PC-3 (cell line): ENCODE measurements at regions not wholly inside any gene's neighbourhood (a gene's known extent, or its start where the extent isn't known, plus 50 kb on each side); places are given as distances from the start of the nearest gene placed in this dataset.

Source experiments
- ATAC-seq: fragments of 200-7000 bp; cut with Tn5 transposase; 2 replicates; pipeline ENCODE4 v1.9.1; 2020; ENCODE audit warnings: mild to moderate bottlenecking, moderate library complexity
- BruUV-seq: library from RNA; stranded (reverse); fragments of 400-500 nt; replicated peaks from 2 replicates; lab custom pipeline; 2021; lab: Mats Ljungman, UMichigan
- CTCF ChIA-PET: fragments of 300-600 bp; sonication (Branson Sonifier 250); formaldehyde crosslinking; loops from one replicate; lab custom pipeline; 2022; ENCODE audit warnings: antibody characterized with exemption; lab: Charles Lee
- POLR2A ChIA-PET: fragments of 300-600 bp; sonication (Branson Sonifier 250); formaldehyde crosslinking; loops from one replicate; lab custom pipeline; 2022; ENCODE audit warnings: antibody characterized with exemption; ENCODE audit not compliant: unreplicated experiment; lab: Charles Lee
- DNase-seq: peaks from one replicate; pipeline ENCODE4 v3.0.0-alpha.2; 2015
- H2AFZ ChIP-seq: fragments of 300-600 bp; sonication (generic); 2 replicates; pipeline ENCODE4 v1.6.0; 2016; ENCODE audit warnings: antibody characterized with exemption, low read length
- H3F3A ChIP-seq: fragments of 300-600 bp; sonication (generic); one replicate; pipeline ENCODE4 v1.6.0; 2017; ENCODE audit warnings: antibody characterized with exemption, low read length, control low read depth, mild to moderate bottlenecking; ENCODE audit not compliant: unreplicated experiment
- H3K27ac ChIP-seq: fragments of 300-600 bp; sonication (generic); 2 replicates; pipeline ENCODE4 v1.5.1; 2016; ENCODE audit warnings: mild to moderate bottlenecking, low read length
- H3K27me3 ChIP-seq: fragments of 300-600 bp; sonication (generic); 2 replicates; pipeline ENCODE4 v1.6.1; 2016; ENCODE audit warnings: low read length, mixed read lengths
- H3K36me3 ChIP-seq: fragments of 300-600 bp; sonication (generic); 2 replicates; pipeline ENCODE4 v1.6.1; 2016; ENCODE audit warnings: low read depth, mixed run types, low read length, mixed read lengths
- H3K4me1 ChIP-seq: fragments of 300-600 bp; sonication (generic); 2 replicates; pipeline ENCODE4 v1.5.1; 2016; ENCODE audit warnings: low read length; ENCODE audit not compliant: insufficient read depth
- H3K4me2 ChIP-seq: fragments of 300-600 bp; sonication (generic); 2 replicates; pipeline ENCODE4 v1.6.0; 2016; ENCODE audit warnings: low read length
- H3K4me3 ChIP-seq: fragments of 300-600 bp; sonication (generic); 2 replicates; pipeline ENCODE4 v1.5.1; 2016; ENCODE audit warnings: mild to moderate bottlenecking, low read length, mixed read lengths
- H3K79me2 ChIP-seq: fragments of 300-600 bp; sonication (generic); 2 replicates; pipeline ENCODE4 v1.6.1; 2017; ENCODE audit warnings: low read length, mixed read lengths
- H3K9ac ChIP-seq: fragments of 300-600 bp; sonication (generic); 2 replicates; pipeline ENCODE4 v1.6.0; 2016; ENCODE audit warnings: mild to moderate bottlenecking, low read length
- H3K9me2 ChIP-seq: fragments of 300-600 bp; sonication (generic); replicated peaks from 2 replicates; pipeline ENCODE4 v1.6.1; 2016; ENCODE audit warnings: mixed run types, low read length, mixed read lengths
- H3K9me3 ChIP-seq: fragments of 300-600 bp; sonication (generic); 2 replicates; pipeline ENCODE4 v1.6.1; 2016; ENCODE audit warnings: low read length, mixed read lengths
- H4K20me1 ChIP-seq: fragments of 300-600 bp; sonication (generic); 2 replicates; pipeline ENCODE4 v1.6.1; 2016; ENCODE audit warnings: low read length, mixed read lengths
- EZH2 ChIP-seq: fragments of 300-600 bp; sonication (generic); IDR thresholded peaks from one replicate; pipeline ENCODE4 v1.6.1; 2017; ENCODE audit warnings: antibody characterized with exemption, mild to moderate bottlenecking, low read length; ENCODE audit not compliant: unreplicated experiment
- EZH2phosphoT487 ChIP-seq: fragments of 300-600 bp; sonication (generic); IDR thresholded peaks from 2 replicates; pipeline ENCODE4 v1.6.1; 2018; ENCODE audit warnings: mild to moderate bottlenecking, antibody characterized with exemption, low read length, borderline replicate concordance
- intact Hi-C: fragments of 100-400 bp; cut with micrococcal nuclease; formaldehyde crosslinking; loops from 2 replicates; pipeline ENCODE4 v1.9.0; 2023
- TF ChIP-seq, protein P1 (sequence below): fragments of 300-600 bp; sonication (generic); conservative IDR thresholded peaks from 2 replicates; pipeline ENCODE4 v1.5.1; 2017; ENCODE audit warnings: antibody characterized with exemption, low read depth, mild to moderate bottlenecking, low read length

DNA sequence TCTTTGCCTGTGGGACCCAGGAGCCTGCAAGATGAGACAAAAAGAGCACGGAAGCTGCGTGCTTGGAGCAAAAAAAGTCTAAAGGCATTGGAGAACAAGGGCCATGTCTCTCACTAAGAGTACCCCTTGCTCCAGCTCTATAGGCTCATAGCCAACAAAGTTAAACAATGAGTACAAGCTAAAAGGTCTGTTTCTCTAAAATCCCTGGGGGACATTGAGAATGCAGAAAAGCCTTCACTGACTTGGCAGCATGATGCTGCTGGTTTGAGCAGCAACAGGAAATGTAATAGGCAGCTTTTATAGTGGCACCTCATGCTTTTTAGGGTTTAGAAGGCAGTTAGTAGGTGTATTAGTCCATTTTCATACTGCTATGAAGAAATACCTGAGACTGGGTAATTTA lies 287.5 kb downstream of the SMARCA2 start:
- H3K27ac ChIP-seq: no peak overlapping the region
- H3F3A ChIP-seq: no peaks in the 10 kb centered on the region
- ChIA-PET CTCF (no interaction called here), POLR2A (no interaction called here)
- H4K20me1 ChIP-seq: no peaks in the 10 kb centered on the region
- TF ChIP-seq EZH2phosphoT487: no peak
- TF ChIP-seq, protein P1, sequence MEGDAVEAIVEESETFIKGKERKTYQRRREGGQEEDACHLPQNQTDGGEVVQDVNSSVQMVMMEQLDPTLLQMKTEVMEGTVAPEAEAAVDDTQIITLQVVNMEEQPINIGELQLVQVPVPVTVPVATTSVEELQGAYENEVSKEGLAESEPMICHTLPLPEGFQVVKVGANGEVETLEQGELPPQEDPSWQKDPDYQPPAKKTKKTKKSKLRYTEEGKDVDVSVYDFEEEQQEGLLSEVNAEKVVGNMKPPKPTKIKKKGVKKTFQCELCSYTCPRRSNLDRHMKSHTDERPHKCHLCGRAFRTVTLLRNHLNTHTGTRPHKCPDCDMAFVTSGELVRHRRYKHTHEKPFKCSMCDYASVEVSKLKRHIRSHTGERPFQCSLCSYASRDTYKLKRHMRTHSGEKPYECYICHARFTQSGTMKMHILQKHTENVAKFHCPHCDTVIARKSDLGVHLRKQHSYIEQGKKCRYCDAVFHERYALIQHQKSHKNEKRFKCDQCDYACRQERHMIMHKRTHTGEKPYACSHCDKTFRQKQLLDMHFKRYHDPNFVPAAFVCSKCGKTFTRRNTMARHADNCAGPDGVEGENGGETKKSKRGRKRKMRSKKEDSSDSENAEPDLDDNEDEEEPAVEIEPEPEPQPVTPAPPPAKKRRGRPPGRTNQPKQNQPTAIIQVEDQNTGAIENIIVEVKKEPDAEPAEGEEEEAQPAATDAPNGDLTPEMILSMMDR: no peak
- no peak for TF ChIP-seq EZH2
- H2AFZ ChIP-seq: no peak overlapping the region
- H3K9ac ChIP-seq: no peak overlapping the region
- BruUV-seq: no TSS peak
- no peaks in the 10 kb centered on the region for H3K9me2 ChIP-seq
- H3K9me3 ChIP-seq: no peaks in the 10 kb centered on the region
- DNase-seq: no peak
- H3K4me3 ChIP-seq: no peak overlapping the region
- no peaks in the 10 kb centered on the region for H3K36me3 ChIP-seq
- no peak for ATAC-seq
- intact Hi-C loops: no loop called here
- H3K79me2 ChIP-seq: no peaks in the 10 kb centered on the region
- no peak overlapping the region for H3K4me2 ChIP-seq
- H3K4me1 ChIP-seq: no peaks in the 10 kb centered on the region
- H3K27me3 ChIP-seq: no peaks in the 10 kb centered on the region

DNA sequence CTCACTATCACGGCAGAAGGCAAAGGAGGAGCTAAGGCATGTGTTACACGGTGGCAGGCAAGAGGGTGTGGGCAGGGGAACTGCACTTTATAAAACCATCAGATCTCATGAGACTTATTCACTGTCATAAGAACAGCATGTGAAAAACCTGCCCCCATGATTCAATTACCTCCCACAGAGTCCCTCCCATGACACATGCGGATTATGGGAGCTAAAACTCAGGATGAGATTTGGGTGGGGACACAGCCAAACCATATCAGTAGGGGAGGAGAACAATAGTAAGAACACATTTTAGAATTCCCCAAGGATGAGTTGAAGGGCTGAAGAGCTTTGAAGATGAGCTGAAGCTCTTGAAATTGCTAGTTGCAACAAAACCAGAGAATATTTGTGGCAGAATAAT lies 287.9 kb downstream of the SMARCA2 start:
- H3K79me2 ChIP-seq: no peaks in the 10 kb centered on the region
- no peaks in the 10 kb centered on the region for H3K27me3 ChIP-seq
- POLR2A ChIA-PET: no interaction called here
- ATAC-seq (no peak), DNase-seq (no peak)
- BruUV-seq: no TSS peak
- no peak overlapping the region for H2AFZ ChIP-seq
- H3K4me2 ChIP-seq: no peak overlapping the region
- CTCF ChIA-PET: no interaction called here
- H3K9me2 ChIP-seq: no peaks in the 10 kb centered on the region
- H3K27ac ChIP-seq: no peak overlapping the region
- H3K4me3 ChIP-seq: no peak overlapping the region
- no peaks in the 10 kb centered on the region for H3K36me3 ChIP-seq
- TF ChIP-seq, protein P1: no peak
- TF ChIP-seq EZH2phosphoT487 (no peak), EZH2 (no peak)
- H3K9ac ChIP-seq: no peak overlapping the region
- no peaks in the 10 kb centered on the region for H3K4me1 ChIP-seq
- H3F3A ChIP-seq: no peaks in the 10 kb centered on the region
- H4K20me1 ChIP-seq: no peaks in the 10 kb centered on the region
- intact Hi-C loops: no loop called here
- H3K9me3 ChIP-seq: no peaks in the 10 kb centered on the region

DNA sequence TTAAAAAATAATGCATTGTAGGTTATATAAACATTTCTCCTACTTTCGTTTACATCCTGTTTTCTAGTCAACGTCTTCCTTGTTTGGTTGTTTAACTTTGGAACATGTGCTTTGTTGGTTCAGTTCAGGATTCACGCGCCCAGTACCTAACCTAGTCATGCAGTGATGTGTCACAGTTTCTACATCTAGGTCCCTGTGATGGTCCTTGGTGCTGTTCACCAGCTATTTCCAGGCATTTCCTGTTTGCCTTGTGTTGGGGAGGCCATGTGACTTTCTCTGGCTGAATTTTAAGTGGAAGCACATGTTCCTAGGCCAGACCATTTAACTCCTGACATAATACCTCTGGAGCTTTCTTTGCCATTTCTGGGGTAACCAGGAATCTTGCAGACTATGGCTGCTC lies 292.3 kb downstream of the SMARCA2 start:
- Histone ChIP-seq H3F3A (no peaks in the 10 kb centered on the region), H3K27ac (no peak overlapping the region), H3K9me2 (no peaks in the 10 kb centered on the region), H3K4me1 (no peaks in the 10 kb centered on the region), H3K27me3 (no peaks in the 10 kb centered on the region), H4K20me1 (no peaks in the 10 kb centered on the region), H2AFZ (no peak overlapping the region), H3K4me3 (no peak overlapping the region), H3K9ac (no peak overlapping the region), H3K9me3 (peaks cover 7% of the 10 kb centered on the region; the same call in 1 of the 2 replicates), H3K79me2 (no peaks in the 10 kb centered on the region), H3K36me3 (no peaks in the 10 kb centered on the region), H3K4me2 (no peak overlapping the region)
- no peak for DNase-seq
- intact Hi-C loops: no loop called here
- BruUV-seq: no TSS peak
- POLR2A ChIA-PET: no interaction called here
- TF ChIP-seq EZH2: no peak
- TF ChIP-seq, protein P1: no peak
- no peak for TF ChIP-seq EZH2phosphoT487
- ATAC-seq: no peak
- CTCF ChIA-PET: no interaction called here
